GM21447 (cell line): ENCODE measurements at regions not wholly inside any gene's neighbourhood (a gene's known extent, or its start where the extent isn't known, plus 50 kb on each side); places are given as distances from the start of the nearest gene placed in this dataset.

Source experiments
- ATAC-seq: cut with Tn5 transposase; IDR thresholded peaks from one replicate; pipeline ENCODE4 v1.9.1; 2021; ENCODE audit not compliant: unreplicated experiment

DNA sequence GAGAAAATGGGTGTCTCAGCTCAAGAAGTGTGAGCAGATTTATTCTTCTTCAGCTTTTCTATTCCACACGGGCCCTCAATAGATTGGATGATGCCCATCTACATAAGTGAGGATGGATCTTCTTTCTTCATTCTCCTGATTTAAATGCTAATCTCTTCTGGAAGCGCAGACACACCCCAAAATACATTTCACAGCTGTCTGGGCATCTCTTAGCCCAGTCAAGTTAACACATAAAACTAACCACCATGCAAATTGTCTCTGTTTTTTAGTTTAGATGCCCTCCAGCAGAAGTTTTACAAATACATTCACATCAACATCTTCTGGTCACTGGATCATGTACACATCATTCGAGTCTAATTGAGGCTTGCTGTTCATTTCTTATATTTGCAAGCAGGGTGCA, 249.0 kb upstream of the VCX3A start:
- ATAC-seq: no peak

- ATAC-seq: no peak
Measured at GRCh38 chrX:6782831-6783230, 247.9 kb upstream of the VCX3A start.

GRCh38 chrX:6778544-6779503, 243.9 kb upstream of the VCX3A start:
- ATAC-seq: no peak

DNA sequence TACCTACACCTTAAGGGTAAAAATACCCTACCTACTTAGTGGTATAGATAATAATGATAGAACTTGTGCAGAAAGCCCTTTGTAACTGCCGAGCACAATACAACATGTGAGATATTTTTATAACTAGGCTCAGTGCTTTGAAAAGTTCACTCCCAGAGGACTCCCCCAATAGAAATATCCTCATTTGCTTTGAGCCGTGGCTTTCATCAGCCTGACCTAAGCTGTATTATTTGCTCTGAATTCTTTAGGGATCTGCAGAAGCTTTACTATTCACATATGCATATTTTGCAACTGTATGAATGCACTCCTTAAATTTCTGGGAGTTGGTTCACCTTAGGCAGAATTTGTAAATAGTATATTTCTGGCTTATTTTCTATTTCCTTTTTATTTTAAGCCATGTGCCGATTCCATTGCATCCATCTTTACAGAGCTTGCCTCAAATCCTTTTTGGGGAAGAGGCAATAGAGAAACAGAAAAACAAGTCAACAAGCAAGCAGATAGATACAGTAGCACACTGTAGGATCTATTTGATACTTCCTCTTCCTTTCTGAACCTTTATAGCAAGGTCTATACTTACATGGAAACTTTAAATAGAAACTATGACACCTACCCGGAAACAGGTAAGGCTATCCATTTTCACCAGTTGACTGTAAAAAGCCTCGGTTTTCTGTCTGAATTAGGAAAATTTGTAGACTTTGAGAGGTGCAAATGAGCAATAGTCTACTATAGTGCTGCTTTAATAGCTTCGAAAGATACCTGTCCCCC, 242.5 kb upstream of the VCX3A start:
- ATAC-seq: no peak

DNA sequence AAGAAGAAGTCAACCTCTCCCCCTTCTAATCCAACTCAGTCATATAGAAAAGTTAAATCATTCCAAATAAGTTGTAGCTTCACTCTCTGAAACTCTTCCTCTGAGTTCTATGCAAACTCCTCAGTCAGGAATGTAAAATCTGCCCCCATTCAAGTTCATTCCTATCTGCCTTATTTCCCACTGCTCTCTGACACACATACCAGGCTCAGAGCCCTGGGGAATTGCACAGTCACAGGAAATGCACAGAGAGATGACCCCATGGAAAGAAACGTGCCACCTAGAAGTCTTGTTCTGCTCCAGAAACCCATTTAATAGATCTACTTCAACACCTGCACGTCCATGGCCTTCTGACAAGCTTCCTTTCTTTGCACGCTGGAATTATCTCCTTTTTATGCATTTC, 236.0 kb upstream of the VCX3A start:
- no peak for ATAC-seq

DNA sequence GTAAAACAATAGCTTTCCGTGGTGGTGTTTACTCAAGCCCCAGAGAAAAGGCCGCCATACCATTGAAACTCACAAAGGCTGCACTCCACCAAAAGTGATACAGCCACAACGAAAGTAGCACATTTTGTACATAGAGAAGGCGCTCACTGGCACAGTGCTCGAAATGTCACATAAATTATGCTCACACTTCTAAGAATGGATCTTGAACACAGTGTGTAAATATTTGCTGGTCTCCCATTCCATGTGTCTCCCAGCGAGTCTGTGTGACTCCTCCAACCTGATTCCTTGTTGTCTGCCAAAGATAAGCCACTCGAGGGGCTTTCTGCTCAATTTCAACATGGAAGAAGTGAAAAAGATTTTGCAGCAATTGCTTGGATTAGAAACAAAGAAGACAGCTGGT, 234.0 kb upstream of the VCX3A start:
- ATAC-seq: no peak

GRCh38 chrX:6761251-6761650, 226.3 kb upstream of the VCX3A start:
- no peak for ATAC-seq

DNA sequence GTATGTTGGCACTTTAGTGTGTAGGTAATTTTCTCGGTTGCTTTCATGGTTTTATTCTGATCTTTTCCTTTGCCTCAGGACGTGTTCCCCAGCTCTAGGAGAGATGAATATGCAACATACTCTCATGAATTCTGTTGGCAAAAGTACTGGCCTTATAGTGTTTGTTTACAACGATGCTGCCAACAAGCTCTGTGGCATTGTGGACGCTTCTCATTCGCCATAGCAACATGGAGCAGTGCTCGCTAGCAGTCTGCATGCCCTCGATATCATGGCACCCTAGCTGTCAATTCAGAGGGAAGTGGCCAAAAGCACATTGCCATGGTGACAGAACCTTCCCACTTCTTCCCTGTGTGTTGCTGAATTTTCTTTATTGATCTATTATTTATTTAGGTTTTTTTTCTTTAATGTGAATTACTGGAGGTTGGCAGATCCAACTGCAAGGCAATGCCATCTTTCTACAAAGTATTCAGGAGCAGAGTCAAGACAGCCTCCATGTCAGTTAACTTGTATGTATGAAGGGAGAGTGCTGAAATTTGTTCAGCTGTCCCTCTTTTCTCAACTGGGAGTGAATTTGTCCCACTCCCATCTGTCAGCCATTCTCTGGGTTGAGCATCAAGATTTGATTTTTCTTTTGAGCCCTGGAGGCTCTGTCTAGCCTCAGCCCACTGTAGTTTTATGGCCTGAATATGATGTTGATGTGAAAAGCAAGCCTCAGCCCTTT, 224.9 kb upstream of the VCX3A start:
- no peak for ATAC-seq

DNA sequence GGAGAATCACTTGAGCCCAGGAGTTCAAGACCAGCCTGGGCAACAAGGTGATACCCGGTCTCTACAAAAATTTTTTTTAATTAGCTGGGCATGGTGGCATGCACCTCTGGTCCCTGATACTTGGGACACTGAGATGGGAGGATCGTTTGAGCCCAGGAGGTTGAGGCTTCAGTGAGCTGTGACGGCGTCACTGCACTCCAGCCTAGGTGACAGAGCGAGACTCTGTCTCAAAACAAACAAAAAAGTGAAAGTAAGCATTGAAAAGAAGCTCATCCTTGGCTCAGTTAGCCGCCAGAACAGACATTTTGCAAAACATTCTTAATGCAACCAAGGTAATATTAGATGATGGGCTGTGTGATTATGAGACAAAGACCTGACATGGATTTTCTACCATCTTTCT, 223.3 kb upstream of the VCX3A start:
- ATAC-seq: no peak

DNA sequence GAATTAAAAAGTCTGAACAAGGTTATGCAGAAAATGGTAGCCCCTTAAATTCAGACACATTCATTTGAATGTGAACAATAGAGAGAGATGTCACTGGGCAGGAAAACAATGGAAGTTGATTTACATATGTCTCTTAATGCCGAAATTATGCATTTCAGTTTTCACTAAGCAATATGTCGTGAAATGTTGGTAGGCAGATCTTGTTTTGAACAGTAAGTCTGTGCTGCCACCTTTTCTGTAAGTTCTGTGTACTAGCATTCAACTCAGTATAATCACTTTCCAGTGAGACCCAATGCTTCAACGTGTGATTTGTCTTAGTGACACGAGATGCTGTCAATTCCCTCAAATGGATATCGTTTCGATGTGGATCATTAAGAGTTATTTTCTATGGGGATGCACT, 222.7 kb upstream of the VCX3A start:
- ATAC-seq: no peak

DNA sequence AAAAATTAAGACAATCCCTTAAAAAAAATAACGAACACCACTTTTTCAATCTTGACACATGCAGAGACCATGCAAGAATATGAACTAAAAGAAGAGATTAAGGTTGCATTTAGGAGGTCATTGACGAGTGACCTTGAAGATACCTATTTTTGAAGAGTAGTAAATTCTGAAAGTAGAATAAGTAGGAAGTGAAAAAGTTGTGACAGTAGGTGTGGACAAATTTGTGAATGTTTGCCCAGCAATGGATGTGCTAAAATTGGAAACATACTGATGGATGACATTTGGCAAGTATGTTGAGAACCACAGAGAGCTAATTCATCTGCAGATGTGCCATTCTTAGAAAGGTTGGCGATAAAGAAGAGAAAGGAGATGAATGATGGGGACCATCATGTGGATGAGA, 213.7 kb upstream of the VCX3A start:
- ATAC-seq: no peak

GRCh38 chrX:6738518-6739470, 203.9 kb upstream of the VCX3A start:
- ATAC-seq: peak; percentile 91

DNA sequence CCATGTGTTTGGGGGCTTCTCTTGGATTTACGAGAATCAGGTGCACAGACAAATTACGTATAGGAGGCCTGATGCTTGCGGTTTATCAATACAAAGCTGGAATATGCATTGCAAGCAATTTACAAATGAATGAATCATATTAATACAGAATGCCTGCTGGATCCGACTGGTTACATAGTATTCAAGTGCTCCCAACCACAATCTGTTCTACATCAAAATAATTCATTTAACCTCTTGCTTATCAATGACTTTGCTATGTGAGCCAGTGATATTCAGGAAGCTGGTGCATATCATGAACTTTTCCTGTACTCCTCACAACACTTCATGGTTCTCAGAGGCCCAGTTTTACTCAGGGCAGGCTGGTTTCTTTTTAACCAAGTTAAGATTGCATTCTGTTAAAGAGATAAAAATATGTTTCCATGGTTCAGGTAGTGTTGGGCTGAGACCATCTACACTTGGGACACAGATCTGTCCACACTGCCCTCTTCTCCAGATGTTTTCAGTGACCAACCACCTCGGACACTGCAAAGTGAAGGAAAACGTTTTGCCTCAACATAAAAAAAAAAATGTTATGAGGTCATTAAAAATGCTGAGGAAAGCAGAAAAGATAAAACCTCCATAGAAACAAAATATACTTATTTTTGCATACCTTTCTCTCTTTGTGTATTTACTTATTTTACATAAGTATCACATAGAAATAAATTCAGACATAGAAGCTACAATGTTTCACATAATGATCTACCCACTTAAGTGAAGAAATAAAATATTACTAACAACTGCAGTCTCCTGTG, 200.1 kb upstream of the VCX3A start:
- ATAC-seq: no peak

GRCh38 chrX:6732101-6732500, 197.2 kb upstream of the VCX3A start:
- no peak for ATAC-seq

DNA sequence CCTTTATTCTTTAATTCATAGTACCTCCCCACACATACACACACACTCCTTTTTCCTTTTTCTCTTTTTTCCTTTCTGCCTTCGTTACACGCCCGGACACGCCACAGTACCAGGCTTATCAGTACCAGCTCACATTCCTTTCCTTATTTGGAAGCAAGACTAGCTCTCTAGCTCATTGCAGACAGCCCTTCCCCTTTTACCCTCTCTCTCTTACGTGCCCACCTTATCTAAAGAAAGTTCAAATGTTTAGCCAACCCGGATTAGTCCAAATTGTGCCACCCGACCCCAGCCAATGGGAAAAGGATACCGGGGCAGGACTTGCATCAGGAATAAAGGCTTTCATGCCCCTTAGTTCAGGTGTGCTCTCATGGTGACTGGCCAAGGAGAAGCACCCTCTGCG, 194.7 kb upstream of the VCX3A start:
- ATAC-seq: no peak

GRCh38 chrX:6718766-6719165, 183.8 kb upstream of the VCX3A start:
- ATAC-seq: no peak

- no peak for ATAC-seq
Measured at GRCh38 chrX:6708676-6709380, 173.9 kb upstream of the VCX3A start.

DNA sequence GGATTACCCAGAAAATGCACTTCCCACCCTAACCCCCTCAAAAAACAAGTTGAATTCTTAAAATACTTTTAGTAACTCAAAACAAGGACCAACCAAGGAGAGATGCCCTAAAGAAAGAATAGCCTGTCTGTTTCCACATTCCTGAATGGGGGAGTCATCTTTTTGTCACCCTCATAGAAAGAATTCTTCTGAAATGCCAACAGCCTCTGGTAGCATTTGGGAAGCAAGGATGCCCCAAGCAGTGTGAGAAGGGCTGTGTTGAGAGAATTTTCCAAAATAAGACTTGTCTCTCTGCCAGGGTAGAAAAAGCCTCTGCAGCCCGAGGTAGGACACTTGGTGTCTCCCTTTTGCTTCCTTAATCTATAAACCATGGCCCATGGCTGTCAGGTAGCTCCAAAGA, 173.1 kb upstream of the VCX3A start:
- ATAC-seq: no peak

- ATAC-seq: no peak
Measured at GRCh38 chrX:6707497-6707896, 172.6 kb upstream of the VCX3A start.
